Lower lobe of right lung (tissue), 2 donors: ENCODE measurements at regions not wholly inside any gene's neighbourhood (a gene's known extent, or its start where the extent isn't known, plus 50 kb on each side); places are given as distances from the start of the nearest gene placed in this dataset.
"Not testable (repeated sequence)": the region's sequence is repeated elsewhere in the genome, so short reads cannot be mapped to it uniquely, and the experiment has no call there.

ENCODE experiments used
- ATAC-seq, 2 donors: fragments of 200-7000 bp; cut with Tn5 transposase; one replicate each; pipeline ENCODE4 v1.9.1; 2020 to 2022; ENCODE audit warnings: mild to moderate bottlenecking in 2 of 2, moderate library complexity in 2 of 2
- DNase-seq: peaks from one replicate; pipeline ENCODE4 v3.0.0-alpha.2; 2020
- H3K27ac ChIP-seq: fragments of 200-600 bp; one replicate; pipeline ENCODE4 v1.8.0; 2022
- H3K27me3 ChIP-seq: fragments of 200-600 bp; one replicate; pipeline ENCODE4 v1.8.0; 2022; ENCODE audit warnings: low read depth
- H3K36me3 ChIP-seq: fragments of 200-600 bp; one replicate; pipeline ENCODE4 v1.8.0; 2022; ENCODE audit warnings: mild to moderate bottlenecking
- H3K4me1 ChIP-seq: fragments of 200-600 bp; one replicate; pipeline ENCODE4 v1.8.0; 2022
- H3K4me3 ChIP-seq: fragments of 200-600 bp; one replicate; pipeline ENCODE4 v1.8.0; 2022; ENCODE audit warnings: mild to moderate bottlenecking
- H3K9me3 ChIP-seq: fragments of 200-600 bp; one replicate; pipeline ENCODE4 v1.8.0; 2022
- intact Hi-C: fragments of 100-400 bp; cut with DNase I; formaldehyde crosslinking; loops from one replicate; pipeline ENCODE4 v1.11.0; 2022
- TF ChIP-seq, protein P1 (sequence below): fragments of 200-600 bp; IDR thresholded peaks from one replicate; pipeline ENCODE4 v1.8.0; 2022; ENCODE audit warnings: antibody characterized with exemption, mild to moderate bottlenecking
- donor health status: DM: no; HTN: yes; CAD: no; lungs with severe emphysema.

DNA sequence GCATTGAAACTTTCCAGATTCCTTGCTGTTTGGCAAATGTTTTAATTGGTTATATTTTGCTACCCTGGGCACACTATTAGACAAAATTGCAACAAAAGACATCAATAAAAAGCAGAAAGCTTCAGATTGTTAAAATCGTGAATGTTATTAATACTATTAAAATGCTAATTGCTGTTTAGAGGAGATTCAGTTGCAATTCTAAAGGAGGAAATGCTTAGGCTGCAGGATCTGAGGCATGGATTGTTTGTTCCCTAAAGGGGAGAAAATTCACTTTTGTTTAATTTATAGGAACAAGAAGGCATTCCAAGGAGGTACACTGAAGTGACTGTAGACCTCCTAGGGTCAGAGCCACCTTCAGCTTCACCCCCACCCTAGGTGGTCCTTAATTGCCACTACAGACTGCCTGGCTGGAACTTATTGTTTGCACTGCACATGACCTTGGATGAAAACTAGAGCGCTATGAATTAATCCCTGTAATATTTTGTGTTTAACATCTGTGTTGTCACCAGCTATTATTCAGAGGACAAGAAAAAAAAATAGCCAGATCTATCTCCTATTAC is 1266.9 kb upstream of the ADGRL2 start:
- ATAC-seq (no peak), DNase-seq (no peak)
- no peaks in the 10 kb centered on the region for H3K27me3 ChIP-seq
- H3K4me3 ChIP-seq: no peak overlapping the region
- no peaks in the 10 kb centered on the region for H3K9me3 ChIP-seq
- no peaks in the 10 kb centered on the region for H3K4me1 ChIP-seq
- H3K36me3 ChIP-seq: no peaks in the 10 kb centered on the region
- intact Hi-C loops: no loop called here
- no peak overlapping the region for H3K27ac ChIP-seq
- TF ChIP-seq, protein P1, sequence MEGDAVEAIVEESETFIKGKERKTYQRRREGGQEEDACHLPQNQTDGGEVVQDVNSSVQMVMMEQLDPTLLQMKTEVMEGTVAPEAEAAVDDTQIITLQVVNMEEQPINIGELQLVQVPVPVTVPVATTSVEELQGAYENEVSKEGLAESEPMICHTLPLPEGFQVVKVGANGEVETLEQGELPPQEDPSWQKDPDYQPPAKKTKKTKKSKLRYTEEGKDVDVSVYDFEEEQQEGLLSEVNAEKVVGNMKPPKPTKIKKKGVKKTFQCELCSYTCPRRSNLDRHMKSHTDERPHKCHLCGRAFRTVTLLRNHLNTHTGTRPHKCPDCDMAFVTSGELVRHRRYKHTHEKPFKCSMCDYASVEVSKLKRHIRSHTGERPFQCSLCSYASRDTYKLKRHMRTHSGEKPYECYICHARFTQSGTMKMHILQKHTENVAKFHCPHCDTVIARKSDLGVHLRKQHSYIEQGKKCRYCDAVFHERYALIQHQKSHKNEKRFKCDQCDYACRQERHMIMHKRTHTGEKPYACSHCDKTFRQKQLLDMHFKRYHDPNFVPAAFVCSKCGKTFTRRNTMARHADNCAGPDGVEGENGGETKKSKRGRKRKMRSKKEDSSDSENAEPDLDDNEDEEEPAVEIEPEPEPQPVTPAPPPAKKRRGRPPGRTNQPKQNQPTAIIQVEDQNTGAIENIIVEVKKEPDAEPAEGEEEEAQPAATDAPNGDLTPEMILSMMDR: no peak

DNA sequence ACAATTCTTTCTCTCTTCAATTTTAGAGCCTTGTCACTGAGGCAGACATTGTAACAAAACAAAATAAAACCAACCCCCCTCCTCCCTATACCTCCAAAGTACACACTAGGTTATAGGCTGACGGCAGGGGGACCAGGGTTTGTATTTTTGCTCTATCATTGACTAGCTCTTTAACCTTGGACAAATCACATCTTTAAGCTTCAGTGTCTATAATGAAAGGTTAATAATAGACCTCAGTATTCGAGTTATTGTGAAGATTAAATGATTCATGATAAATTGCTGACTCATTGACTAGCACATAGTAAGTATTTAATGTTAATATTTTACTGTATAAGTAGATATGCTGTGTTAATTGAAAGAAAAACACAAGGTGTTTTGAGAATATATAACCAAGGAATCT is 1267.6 kb upstream of the ADGRL2 start:
- intact Hi-C loops: no loop called here
- H3K4me3 ChIP-seq: no peak overlapping the region
- TF ChIP-seq, protein P1: no peak
- no peak for ATAC-seq
- no peaks in the 10 kb centered on the region for H3K4me1 ChIP-seq
- H3K9me3 ChIP-seq: no peaks in the 10 kb centered on the region
- H3K27me3 ChIP-seq: no peaks in the 10 kb centered on the region
- H3K27ac ChIP-seq: no peak overlapping the region
- H3K36me3 ChIP-seq: no peaks in the 10 kb centered on the region
- no peak for DNase-seq

DNA sequence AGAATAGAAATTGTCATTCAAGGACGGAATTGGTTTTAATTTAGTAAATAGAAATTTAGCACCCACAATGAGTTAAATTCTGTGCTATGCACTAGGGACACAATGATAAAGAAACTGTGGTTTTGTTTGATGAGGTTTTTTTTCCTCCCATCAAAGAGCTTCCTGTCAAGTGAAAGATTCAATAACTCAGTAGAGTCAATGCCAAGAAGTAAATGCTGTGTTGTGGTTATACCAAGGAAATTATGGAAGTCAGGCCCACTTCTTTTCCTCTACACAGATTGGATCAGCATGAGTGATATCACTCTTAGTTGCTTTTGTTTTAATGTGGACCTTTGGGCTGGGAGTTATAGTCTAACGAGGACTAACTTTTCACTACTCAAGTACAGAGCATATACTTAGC is 1269.6 kb upstream of the ADGRL2 start:
- Histone ChIP-seq H3K4me1 (no peaks in the 10 kb centered on the region), H3K27me3 (no peaks in the 10 kb centered on the region), H3K4me3 (no peak overlapping the region), H3K9me3 (no peaks in the 10 kb centered on the region), H3K36me3 (no peaks in the 10 kb centered on the region), H3K27ac (no peak overlapping the region)
- TF ChIP-seq, protein P1: no peak
- DNase-seq (no peak), ATAC-seq (no peak)
- intact Hi-C loops: no loop called here

DNA sequence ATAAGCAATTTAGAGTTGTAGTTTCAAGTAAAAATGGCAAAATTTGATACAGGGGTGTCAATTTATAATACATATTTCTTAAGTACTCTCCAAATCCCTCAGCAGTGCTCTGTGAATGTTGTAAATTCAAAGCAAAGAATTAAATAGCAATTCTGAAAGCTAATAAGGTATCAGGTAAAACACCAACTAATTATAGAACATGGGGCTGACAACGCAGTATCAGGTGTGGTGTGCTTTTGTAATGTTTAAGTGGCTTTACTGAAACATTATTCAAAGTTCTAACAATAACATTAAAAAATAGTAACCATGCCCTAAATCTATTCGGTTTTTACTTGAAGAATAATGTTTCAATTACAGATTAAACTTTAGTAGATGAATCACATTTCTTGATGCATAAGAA is 1271.2 kb upstream of the ADGRL2 start:
- ATAC-seq: no peak
- intact Hi-C loops: no loop called here
- DNase-seq: no peak

DNA sequence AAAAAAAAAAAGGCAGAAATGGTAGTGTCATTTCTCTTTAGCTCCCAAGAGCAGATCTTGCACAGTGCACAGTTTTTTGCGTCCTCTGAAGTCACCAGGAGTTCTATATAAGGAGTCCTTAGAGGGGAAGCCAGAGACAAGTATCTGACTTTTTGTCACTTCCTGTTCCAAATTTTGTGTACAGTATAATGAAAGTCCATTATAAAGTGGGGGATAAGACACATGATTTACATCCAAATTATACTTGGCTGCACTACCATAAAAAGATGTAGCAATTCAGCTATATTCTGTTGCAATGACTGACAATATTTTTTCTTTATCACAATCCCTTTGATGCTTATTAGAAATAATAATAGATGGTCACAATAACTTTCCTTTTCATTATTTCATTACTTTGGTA is 1276.9 kb upstream of the ADGRL2 start:
- DNase-seq: no peak
- Histone ChIP-seq H3K27me3 (no peaks in the 10 kb centered on the region), H3K36me3 (no peaks in the 10 kb centered on the region), H3K4me3 (no peak overlapping the region), H3K4me1 (no peaks in the 10 kb centered on the region), H3K27ac (no peak overlapping the region), H3K9me3 (no peaks in the 10 kb centered on the region)
- TF ChIP-seq, protein P1: no peak
- intact Hi-C loops: no loop called here
- no peak for ATAC-seq

More for the DNA sequence above, 1271.2 kb upstream of the ADGRL2 start:
- Histone ChIP-seq H3K36me3 (no peaks in the 10 kb centered on the region), H3K9me3 (no peaks in the 10 kb centered on the region), H3K4me1 (no peaks in the 10 kb centered on the region), H3K4me3 (no peak overlapping the region), H3K27me3 (no peaks in the 10 kb centered on the region), H3K27ac (no peak overlapping the region)
- TF ChIP-seq, protein P1: no peak

DNA sequence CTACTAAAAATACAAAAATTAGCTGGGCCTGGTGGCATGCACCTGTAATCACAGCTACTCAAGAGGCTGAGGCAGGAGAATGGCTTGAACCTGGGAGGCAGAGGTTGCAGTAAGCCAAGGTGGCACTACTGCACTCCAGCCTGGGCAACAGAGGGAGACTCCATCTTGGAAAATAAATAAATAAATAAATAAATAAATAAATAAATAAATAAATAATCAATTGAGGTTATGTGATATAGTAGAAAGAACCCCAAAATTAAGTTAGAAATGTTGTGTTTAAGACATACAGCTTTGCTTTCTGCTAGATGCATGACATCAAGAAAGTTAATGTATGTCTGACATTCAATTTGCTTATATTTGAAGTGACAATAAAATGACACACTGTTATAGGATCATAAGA is 1277.7 kb upstream of the ADGRL2 start:
- H3K36me3 ChIP-seq, H3K4me3 ChIP-seq, H3K27ac ChIP-seq, ATAC-seq, H3K4me1 ChIP-seq, DNase-seq, intact Hi-C loops, H3K9me3 ChIP-seq, H3K27me3 ChIP-seq: not testable (repeated sequence)
